ENCODE measurements at regions not wholly inside any gene's neighbourhood (a gene's known extent, or its start where the extent isn't known, plus 50 kb on each side); places are given as distances from the start of the nearest gene placed in this dataset.

DNA sequence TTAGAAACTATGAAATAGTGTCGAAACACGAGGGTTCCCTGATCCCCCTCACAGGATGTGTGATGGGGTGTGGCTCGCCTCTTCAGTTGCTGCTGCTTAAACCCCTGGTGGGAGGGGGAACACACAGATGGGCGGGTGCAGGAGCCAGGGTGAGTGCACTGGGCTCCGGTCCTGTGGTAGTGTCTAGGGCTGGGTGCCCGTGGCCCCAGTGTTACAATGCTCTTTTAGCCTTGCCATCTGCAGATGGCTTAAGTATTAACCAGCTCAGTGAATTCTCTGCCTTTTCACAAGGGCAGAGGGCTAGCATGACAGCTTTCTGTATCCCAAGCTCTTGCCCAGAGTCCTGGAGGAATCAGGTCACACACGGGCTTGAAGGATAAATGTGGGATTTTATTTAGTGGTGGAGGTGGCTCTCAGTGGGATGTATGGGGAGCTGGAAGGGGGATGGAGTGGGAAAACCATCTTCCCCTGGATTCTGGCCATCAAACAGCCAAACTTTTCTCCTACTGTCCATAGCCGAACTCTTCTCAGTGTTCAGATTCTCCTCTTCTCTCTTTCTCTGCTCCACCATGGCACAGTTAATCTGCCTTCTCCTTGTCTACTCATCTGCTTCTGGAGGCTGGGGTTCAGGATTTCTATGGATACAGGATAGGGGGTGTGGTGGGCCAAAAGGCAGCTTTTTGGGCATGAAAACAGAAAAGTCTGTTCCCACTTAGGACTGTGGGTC is 659.0 kb downstream of the EPM2A start:
- 81 to 90% (median 89%) methylated on average over 8 of the region's 8 CpGs for WGBS, 5 donors
- TF ChIP-seq EP300 (IDR thresholded peaks at IDR 0.05) = no peak
- TF ChIP-seq, protein P1, sequence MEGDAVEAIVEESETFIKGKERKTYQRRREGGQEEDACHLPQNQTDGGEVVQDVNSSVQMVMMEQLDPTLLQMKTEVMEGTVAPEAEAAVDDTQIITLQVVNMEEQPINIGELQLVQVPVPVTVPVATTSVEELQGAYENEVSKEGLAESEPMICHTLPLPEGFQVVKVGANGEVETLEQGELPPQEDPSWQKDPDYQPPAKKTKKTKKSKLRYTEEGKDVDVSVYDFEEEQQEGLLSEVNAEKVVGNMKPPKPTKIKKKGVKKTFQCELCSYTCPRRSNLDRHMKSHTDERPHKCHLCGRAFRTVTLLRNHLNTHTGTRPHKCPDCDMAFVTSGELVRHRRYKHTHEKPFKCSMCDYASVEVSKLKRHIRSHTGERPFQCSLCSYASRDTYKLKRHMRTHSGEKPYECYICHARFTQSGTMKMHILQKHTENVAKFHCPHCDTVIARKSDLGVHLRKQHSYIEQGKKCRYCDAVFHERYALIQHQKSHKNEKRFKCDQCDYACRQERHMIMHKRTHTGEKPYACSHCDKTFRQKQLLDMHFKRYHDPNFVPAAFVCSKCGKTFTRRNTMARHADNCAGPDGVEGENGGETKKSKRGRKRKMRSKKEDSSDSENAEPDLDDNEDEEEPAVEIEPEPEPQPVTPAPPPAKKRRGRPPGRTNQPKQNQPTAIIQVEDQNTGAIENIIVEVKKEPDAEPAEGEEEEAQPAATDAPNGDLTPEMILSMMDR (IDR thresholded peaks at IDR 0.05) = no peak
- no peak for TF ChIP-seq POLR2A (IDR thresholded peaks at IDR 0.05)
- TF ChIP-seq POLR2AphosphoS5 (IDR thresholded peaks at IDR 0.05) = no peak
- DNase-seq = no peak
- Histone ChIP-seq H3K27me3 (no peaks in the 10 kb centered on the region), H3K4me1 (no peaks in the 10 kb centered on the region), H3K27ac (no peak overlapping the region), H3K9me3 (peaks cover 0 to 6% (median 2%) of the 10 kb centered on the region in 4 donors), H3K4me3 (no peak overlapping the region), H3K36me3 (no peaks in the 10 kb centered on the region)
- intact Hi-C loops (cut with DNase I; ENCODE audit: low total_unique reads) = no loop called here

DNA sequence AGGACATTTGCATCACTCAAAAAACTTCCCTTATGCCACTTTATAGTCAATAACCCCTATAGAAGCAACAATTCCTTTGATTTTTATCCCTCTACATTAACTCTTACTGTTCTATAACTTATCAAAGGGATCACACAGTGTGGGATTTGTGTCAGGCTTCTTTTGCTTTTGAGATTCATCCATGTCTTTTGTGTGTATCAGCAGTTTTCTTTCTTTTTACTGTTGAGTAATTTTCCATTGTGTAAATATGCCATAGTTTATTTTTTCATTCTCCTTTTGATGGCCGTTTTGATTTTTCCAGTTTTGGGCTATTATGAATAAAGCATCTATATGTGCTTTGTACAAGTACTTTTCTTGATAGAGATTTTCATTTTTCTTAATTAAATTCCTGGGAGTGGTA is 657.9 kb downstream of the EPM2A start:
- intact Hi-C loops (cut with DNase I; ENCODE audit: low total_unique reads) = no loop called here
- 80 to 89% (median 85%) methylated on average over 1 of the region's 1 CpG for WGBS, 5 donors
- peaks cover 0 to 6% (median 0%) of the 10 kb centered on the region in 4 donors for H3K9me3 ChIP-seq
- H3K4me3 ChIP-seq = no peak overlapping the region
- no peak for TF ChIP-seq EP300 (IDR thresholded peaks at IDR 0.05)
- no peak for TF ChIP-seq POLR2AphosphoS5 (IDR thresholded peaks at IDR 0.05)
- TF ChIP-seq POLR2A (IDR thresholded peaks at IDR 0.05) = no peak
- H3K27ac ChIP-seq = no peak overlapping the region
- no peaks in the 10 kb centered on the region for H3K36me3 ChIP-seq
- H3K4me1 ChIP-seq = no peaks in the 10 kb centered on the region
- DNase-seq = no peak
- no peaks in the 10 kb centered on the region for H3K27me3 ChIP-seq

DNA sequence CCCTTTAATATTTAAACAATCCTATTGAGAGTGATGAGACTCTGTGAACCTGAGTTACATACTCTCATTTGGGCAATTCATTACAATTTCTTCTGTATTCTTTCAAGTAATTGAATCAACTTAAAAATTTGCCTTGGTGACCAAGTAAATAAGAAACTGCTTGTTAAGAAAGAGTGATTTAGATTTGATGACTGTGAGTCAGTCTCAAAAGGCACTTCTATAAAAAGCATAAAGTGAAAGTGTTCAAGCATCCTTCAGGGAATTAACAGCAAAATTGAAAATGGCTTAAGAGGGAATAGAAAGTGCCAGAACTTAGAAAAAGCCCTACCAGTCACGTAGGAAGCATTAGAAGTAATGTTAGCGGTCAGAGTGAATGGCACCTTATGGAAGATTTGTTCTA is 654.7 kb downstream of the EPM2A start:
- TF ChIP-seq POLR2A (IDR thresholded peaks at IDR 0.05) (no peak), EP300 (IDR thresholded peaks at IDR 0.05) (no peak), POLR2AphosphoS5 (IDR thresholded peaks at IDR 0.05) (no peak)
- TF ChIP-seq, protein P1 (IDR thresholded peaks at IDR 0.05) = no peak
- no peak overlapping the region for H3K27ac ChIP-seq
- intact Hi-C loops (cut with DNase I; ENCODE audit: low total_unique reads) = no loop called here
- peaks cover 0 to 6% (median 0%) of the 10 kb centered on the region in 4 donors for H3K9me3 ChIP-seq
- no peak overlapping the region for H3K4me3 ChIP-seq
- H3K27me3 ChIP-seq = no peaks in the 10 kb centered on the region
- H3K36me3 ChIP-seq = no peaks in the 10 kb centered on the region
- no peaks in the 10 kb centered on the region for H3K4me1 ChIP-seq
- WGBS, 5 donors = 77 to 93% (median 81%) methylated on average over 2 of the region's 2 CpGs
- peak in 1 of 2 donors; percentile 3 for DNase-seq

DNA sequence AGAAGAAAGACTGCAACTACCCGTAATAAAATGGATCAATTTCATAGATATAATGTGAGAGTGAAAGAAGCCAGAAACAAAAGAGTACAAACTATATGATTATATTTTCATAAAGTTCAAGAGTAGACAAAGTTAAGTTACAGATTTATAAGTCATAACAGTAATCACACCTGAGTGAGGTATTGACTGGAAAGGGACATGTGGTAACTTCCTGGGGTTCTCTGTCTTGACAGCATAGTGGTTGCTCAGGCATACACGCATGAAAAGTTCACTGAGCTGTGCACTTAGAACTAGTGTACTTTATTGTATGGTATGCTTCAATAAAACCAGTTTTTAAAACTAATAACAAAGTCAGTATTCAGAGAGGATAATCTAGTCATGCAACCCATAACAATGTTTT is 653.6 kb downstream of the EPM2A start:
- no peak overlapping the region for H3K4me3 ChIP-seq
- intact Hi-C loops (cut with DNase I; ENCODE audit: low total_unique reads) = no loop called here

More for the DNA sequence above, 653.6 kb downstream of the EPM2A start:
- no peak for DNase-seq
- H3K27ac ChIP-seq = no peak overlapping the region
- 89 to 94% (median 93%) methylated on average over 2 of the region's 2 CpGs for WGBS, 5 donors
- no peaks in the 10 kb centered on the region for H3K36me3 ChIP-seq
- no peaks in the 10 kb centered on the region for H3K4me1 ChIP-seq
- H3K9me3 ChIP-seq = no peaks in the 10 kb centered on the region
- TF ChIP-seq, protein P1 (IDR thresholded peaks at IDR 0.05) = no peak
- TF ChIP-seq EP300 (IDR thresholded peaks at IDR 0.05) (no peak), POLR2AphosphoS5 (IDR thresholded peaks at IDR 0.05) (no peak), POLR2A (IDR thresholded peaks at IDR 0.05) (no peak)
- H3K27me3 ChIP-seq = no peaks in the 10 kb centered on the region
